IMR-90 (cell line): ENCODE measurements at regions not wholly inside any gene's neighbourhood (a gene's known extent, or its start where the extent isn't known, plus 50 kb on each side); places are given as distances from the start of the nearest gene placed in this dataset.

ENCODE experiments used
- BHLHE40 ChIP-seq: fragments of 150-350 bp; IDR thresholded peaks from 2 replicates; pipeline ENCODE4 v1.6.1; 2016; ENCODE audit warnings: mild to moderate bottlenecking, low read depth, low read length
- CEBPB ChIP-seq: IDR thresholded peaks from 2 replicates; pipeline ENCODE4 v1.6.1; 2012; ENCODE audit warnings: low read depth, low read length, improper control_type of control experiment
- CTCF ChIP-seq: conservative IDR thresholded peaks from 2 replicates; pipeline ENCODE4 v1.5.1; 2012; ENCODE audit warnings: mild to moderate bottlenecking, low read depth, low read length, improper control_type of control experiment
- ELK1 ChIP-seq: fragments of 150-350 bp; IDR thresholded peaks from 2 replicates; pipeline ENCODE4 v1.6.1; 2016; ENCODE audit warnings: low read depth, mild to moderate bottlenecking, low read length, moderate library complexity, borderline replicate concordance
- MAFK ChIP-seq: IDR thresholded peaks from 2 replicates; pipeline ENCODE4 v1.6.1; 2012; ENCODE audit warnings: low read depth, low read length, improper control_type of control experiment
- MAZ ChIP-seq: IDR thresholded peaks from 2 replicates; pipeline ENCODE4 v1.6.1; 2012; ENCODE audit warnings: low read depth, mild to moderate bottlenecking, low read length, improper control_type of control experiment, moderate library complexity, borderline replicate concordance
- POLR2A ChIP-seq: IDR thresholded peaks from 2 replicates; pipeline ENCODE4 v1.6.1; 2012; ENCODE audit warnings: mild to moderate bottlenecking, low read depth, low read length
- RAD21 ChIP-seq: IDR thresholded peaks from 2 replicates; pipeline ENCODE4 v1.6.1; 2012; ENCODE audit warnings: low read length, improper control_type of control experiment
- RCOR1 ChIP-seq: IDR thresholded peaks from 2 replicates; pipeline ENCODE4 v1.6.1; 2012; ENCODE audit warnings: mild to moderate bottlenecking, low read length, improper control_type of control experiment; ENCODE audit not compliant: insufficient replicate concordance
- RFX5 ChIP-seq: IDR thresholded peaks from 2 replicates; pipeline ENCODE4 v1.8.0; 2012; ENCODE audit warnings: low read depth, mild to moderate bottlenecking, low read length, moderate library complexity

GRCh38 chr21:35581640-35582039, 478.7 kb downstream of the SETD4 start:
- TF ChIP-seq POLR2A = no peak
- no peak for TF ChIP-seq CTCF
- TF ChIP-seq CEBPB = no peak
- TF ChIP-seq BHLHE40 = no peak
- TF ChIP-seq ELK1 = no peak
- TF ChIP-seq RCOR1 = no peak
- TF ChIP-seq RFX5 = no peak
- no peak for TF ChIP-seq MAFK
- no peak for TF ChIP-seq MAZ
- TF ChIP-seq RAD21 = no peak
